D721Med (cell line): ENCODE measurements at regions not wholly inside any gene's neighbourhood (a gene's known extent, or its start where the extent isn't known, plus 50 kb on each side); places are given as distances from the start of the nearest gene placed in this dataset.

ENCODE experiments used
- DNase-seq: peaks from one replicate; pipeline ENCODE4 v3.0.0; 2011; ENCODE audit warnings: low spot score; ENCODE audit not compliant: insufficient read length
- FAIRE-seq: peaks from 2 replicates; lab custom pipeline; 2011; peaks lifted over from hg19 to GRCh38; lab: Jason Lieb, UNC
- TF ChIP-seq, protein P1 (sequence below): IDR thresholded peaks from 2 replicates; pipeline ENCODE4 v1.5.1; 2012; ENCODE audit warnings: mild to moderate bottlenecking, control low read depth; ENCODE audit not compliant: insufficient read depth; ENCODE audit errors: missing control alignments

DNA sequence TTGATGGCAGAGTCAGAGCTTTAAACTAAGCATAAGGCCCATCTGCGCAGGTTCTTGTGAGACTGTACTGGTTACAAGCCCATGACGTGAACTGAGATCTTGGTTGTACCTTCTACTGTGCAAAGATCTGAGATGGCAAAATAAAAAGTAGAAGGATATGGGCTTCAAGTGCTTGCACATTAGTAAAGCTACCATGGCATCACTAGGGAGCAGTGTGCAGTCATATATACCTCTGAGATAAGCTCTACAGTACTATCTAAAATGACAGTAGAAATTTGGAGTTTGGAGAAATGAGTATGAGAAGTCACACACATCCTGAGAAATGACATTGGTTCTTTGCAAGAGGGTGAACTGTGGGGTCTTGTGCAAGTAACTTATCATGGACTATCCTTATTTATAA, 408.2 kb upstream of the PRR16 start:
- TF ChIP-seq, protein P1, sequence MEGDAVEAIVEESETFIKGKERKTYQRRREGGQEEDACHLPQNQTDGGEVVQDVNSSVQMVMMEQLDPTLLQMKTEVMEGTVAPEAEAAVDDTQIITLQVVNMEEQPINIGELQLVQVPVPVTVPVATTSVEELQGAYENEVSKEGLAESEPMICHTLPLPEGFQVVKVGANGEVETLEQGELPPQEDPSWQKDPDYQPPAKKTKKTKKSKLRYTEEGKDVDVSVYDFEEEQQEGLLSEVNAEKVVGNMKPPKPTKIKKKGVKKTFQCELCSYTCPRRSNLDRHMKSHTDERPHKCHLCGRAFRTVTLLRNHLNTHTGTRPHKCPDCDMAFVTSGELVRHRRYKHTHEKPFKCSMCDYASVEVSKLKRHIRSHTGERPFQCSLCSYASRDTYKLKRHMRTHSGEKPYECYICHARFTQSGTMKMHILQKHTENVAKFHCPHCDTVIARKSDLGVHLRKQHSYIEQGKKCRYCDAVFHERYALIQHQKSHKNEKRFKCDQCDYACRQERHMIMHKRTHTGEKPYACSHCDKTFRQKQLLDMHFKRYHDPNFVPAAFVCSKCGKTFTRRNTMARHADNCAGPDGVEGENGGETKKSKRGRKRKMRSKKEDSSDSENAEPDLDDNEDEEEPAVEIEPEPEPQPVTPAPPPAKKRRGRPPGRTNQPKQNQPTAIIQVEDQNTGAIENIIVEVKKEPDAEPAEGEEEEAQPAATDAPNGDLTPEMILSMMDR: peak; percentile 75
- FAIRE-seq (no peak), DNase-seq (no peak)

GRCh38 chr5:120062515-120062917, 401.6 kb upstream of the PRR16 start:
- no peak for FAIRE-seq
- TF ChIP-seq, protein P1: no peak
- DNase-seq: no peak

DNA sequence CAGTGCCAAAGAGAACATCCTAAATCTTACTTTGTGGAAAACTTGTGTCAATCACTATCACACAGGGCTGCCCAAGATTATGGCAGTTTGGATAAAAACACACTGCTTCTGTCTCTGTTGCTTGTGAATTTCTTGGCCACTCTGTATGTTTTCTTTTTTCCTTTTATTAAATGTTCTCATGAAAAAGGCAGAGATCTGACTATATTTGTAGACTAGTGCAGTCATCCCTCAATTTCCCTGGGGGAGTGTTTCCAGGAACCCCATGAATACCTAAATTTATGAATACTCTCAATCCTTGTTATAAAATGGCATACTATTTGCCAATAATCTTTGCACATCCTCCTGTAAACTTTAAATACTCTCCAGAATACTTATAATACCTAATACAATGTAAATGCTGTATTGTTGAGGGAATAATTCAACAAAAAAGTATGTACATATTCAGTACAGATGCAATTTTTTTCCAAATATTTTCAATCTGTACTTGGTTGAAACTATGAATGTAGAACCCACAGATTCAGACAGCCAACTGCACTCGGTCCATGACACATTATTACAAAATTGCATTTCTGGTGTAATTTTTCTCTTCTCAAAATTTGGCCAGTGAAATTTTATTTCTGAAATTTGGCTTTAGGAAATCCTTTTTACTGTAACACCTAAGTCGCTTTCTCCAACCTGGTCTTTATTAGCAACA, 391.9 kb upstream of the PRR16 start:
- TF ChIP-seq, protein P1: no peak
- no peak for FAIRE-seq
- no peak for DNase-seq

DNA sequence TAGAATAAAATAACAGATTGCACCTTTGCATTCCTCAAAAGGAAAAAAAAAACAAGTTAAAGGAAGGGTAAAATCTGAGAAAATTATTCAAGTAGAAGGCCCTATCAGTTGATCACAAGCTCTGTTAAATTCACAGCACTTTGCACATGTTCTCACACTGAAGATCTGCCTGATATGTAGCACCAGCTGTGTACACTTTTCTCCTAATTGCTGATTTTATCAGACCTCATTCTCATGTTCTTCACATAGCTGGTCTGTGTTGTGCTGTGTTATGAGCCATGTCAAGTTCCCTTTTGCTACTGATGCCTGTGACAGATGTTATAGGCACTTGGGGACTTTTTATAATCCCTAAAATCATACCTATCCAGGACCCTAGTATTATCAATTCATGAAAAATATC, 390.4 kb upstream of the PRR16 start:
- no peak for DNase-seq
- no peak for FAIRE-seq
- TF ChIP-seq, protein P1: no peak

GRCh38 chr5:120080781-120081180, 383.3 kb upstream of the PRR16 start:
- FAIRE-seq (peak; percentile 44), DNase-seq (no peak)
- TF ChIP-seq, protein P1: no peak

DNA sequence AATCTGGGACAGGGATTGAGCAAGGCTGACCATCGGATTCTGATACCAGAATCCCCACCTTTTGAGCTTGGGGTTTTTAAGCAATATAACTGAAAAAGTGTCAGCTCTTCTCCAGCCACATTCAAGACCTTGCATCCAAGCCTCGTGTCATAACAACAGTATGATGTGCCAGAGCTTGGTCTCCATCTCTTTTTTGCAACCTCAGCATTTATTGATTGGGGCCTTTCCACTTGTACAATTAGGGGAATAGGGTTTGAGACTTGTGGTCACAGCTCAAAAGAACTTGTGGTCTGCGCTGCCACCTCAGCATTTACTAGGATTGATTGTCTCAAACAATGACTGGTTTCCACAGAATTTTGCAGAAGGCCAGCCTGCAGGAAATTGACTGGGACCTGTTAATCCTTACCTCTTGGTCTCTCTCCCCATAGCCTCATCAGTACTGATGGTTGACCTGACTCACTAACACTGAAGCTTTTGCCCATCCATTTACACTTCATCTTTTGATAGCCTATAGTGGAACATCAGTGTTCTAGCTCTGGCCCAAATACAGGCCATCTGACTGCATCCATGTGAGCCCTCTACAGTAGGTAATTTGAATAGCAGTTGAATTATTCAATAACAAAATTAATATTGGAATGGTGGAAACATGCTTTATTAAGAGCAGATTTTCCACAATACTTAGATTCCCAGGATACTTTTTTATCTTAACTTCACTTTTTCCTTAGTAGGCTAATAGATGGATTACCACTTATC, 381.6 kb upstream of the PRR16 start:
- FAIRE-seq (no peak), DNase-seq (no peak)
- TF ChIP-seq, protein P1: no peak
